Middle frontal gyrus (tissue), 1 donor: ENCODE measurements at regions not wholly inside any gene's neighbourhood (a gene's known extent, or its start where the extent isn't known, plus 50 kb on each side); places are given as distances from the start of the nearest gene placed in this dataset.

Experiments used
- DNase-seq: peaks from one replicate; pipeline ENCODE4 v3.0.0-alpha.2; 2015; ENCODE audit warnings: low spot score; ENCODE audit errors: extremely low spot score

GRCh38 chr10:47141349-47141748, 158.6 kb upstream of the GDF10 start:
- no peak for DNase-seq

- DNase-seq: no peak
Measured at GRCh38 chr10:47143072-47143471, 156.9 kb upstream of the GDF10 start.

- no peak for DNase-seq
Measured at GRCh38 chr10:47143473-47143872, 156.5 kb upstream of the GDF10 start.

GRCh38 chr10:47144525-47144924, 155.5 kb upstream of the GDF10 start:
- no peak for DNase-seq

DNA sequence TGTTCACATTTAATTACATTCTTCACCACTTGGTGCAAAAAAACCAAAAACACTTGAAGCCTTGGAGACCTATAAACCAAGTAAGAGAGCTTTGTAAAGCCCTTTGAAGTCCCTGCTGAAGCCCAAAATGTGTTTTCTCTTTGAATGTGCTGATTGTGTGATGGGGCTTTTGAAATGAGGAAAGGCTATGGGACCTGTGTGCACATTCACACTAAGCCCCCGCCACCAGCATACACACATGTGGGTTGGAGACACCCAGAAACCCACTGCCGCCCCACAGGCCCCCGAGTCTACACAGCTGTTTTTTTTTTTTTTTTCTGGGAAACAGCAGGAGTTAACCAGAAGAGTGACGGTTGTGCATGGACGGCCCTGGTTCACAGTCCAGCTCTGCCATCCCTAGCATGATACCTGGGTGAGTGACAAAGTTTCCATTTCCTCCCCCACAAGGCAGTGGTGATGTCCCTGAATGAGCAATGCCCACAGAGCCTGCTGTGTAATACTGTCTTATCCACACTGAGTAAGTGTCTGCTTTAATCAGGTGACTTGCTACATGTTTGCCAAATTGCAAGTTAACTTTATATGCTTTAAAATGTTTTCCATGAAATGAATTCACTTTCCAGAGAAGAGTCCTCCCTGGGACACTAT, 154.6 kb upstream of the GDF10 start:
- no peak for DNase-seq

DNA sequence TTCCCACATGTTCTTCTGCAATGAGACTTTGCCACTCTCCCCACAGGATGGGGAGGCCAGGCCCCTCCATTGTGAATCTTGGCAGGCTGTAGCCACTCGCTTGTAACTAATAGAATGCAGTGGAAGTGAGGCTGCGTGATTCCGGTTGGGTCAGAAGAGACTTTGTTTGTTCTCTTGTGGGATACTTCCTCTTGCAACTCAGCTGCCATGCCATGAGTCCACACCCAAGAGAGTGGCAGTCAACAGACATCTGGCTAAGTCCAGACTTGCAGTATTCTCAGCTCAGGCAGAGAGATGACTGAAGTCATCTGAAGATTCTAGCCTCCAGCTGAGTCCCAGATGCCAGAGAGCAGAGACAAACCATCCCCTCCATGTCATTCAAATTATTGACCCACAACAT, 153.4 kb upstream of the GDF10 start:
- no peak for DNase-seq

DNA sequence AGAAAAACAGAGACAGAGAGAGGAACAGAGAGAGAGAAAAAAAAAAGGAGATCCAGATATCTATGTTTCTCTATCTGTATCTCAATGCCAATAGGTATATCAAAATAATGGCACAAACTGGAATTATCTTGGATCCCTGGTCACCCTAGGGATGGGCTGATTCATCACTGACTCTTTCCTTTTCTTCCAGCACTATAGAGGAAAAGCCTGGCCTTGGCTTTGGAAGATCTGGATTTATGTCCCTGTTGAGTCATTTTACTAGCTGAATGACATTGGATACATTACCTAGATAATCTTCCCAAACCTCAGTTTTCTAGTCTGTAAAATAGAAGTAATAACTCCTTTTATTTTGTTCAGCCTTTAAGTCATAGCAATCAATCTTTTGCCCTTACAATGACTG, 152.8 kb upstream of the GDF10 start:
- no peak for DNase-seq

DNA sequence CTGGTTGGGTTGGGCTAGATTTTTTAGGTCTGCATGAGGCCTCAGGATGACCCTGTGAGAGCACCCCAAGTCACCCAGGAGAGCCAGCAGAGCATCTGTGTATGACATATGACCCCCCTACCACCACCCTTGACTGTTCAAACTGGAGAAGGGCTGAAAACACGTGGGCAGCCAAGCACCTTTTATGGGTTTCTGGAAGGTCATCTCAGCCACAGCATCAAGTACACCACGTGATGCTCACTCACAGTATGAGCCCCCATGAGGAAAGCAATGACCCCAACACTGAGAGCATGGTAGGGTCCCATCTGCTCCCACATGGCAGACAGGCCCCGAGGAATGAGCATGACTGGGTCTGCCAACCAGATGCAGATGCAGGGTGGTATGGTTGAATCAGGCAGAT, 149.4 kb upstream of the GDF10 start:
- no peak for DNase-seq

GRCh38 chr10:47151920-47152319, 148.1 kb upstream of the GDF10 start:
- no peak for DNase-seq

GRCh38 chr10:47152861-47153349, 147.1 kb upstream of the GDF10 start:
- DNase-seq: no peak

DNA sequence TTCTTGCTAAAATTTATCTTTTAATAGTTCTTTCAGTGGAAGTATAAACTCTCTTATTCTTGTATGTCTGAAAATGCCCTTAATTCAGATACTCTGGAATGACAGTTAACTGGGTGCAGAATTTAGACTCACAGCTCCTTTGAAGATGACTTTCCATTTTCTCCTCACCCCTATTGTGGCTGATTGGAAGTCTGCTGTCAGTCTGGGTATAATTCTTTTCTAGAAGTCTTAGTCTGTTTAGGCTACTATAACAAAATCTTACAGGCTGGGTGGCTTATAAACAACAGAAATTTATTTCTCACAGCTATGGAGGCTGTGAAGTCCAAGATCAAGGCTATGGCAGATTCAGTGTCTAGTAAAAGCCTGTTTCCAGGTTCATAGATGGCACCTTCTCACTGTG, 145.2 kb upstream of the GDF10 start:
- DNase-seq: no peak

DNA sequence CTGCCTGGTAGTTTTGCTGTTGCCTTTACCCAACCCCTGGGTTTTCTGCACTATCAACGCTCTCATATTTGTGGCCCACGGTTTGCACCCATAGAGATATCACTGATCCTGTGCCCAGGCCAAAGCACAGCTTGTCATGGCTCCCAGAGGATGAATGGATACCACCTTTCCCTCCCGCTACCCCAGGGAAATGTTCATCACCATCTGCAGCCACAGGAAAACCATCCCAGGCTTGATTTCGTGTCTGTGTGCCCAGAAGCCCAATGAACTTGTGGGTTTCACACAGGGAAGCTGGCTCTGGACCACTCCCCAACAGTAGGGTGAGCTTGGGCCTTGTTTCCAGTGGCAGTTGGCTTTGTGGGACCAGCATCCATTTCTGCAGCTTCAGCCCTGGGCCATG, 143.1 kb upstream of the GDF10 start:
- DNase-seq: no peak

- no peak for DNase-seq
Measured at GRCh38 chr10:47158116-47159071, 141.6 kb upstream of the GDF10 start.

DNA sequence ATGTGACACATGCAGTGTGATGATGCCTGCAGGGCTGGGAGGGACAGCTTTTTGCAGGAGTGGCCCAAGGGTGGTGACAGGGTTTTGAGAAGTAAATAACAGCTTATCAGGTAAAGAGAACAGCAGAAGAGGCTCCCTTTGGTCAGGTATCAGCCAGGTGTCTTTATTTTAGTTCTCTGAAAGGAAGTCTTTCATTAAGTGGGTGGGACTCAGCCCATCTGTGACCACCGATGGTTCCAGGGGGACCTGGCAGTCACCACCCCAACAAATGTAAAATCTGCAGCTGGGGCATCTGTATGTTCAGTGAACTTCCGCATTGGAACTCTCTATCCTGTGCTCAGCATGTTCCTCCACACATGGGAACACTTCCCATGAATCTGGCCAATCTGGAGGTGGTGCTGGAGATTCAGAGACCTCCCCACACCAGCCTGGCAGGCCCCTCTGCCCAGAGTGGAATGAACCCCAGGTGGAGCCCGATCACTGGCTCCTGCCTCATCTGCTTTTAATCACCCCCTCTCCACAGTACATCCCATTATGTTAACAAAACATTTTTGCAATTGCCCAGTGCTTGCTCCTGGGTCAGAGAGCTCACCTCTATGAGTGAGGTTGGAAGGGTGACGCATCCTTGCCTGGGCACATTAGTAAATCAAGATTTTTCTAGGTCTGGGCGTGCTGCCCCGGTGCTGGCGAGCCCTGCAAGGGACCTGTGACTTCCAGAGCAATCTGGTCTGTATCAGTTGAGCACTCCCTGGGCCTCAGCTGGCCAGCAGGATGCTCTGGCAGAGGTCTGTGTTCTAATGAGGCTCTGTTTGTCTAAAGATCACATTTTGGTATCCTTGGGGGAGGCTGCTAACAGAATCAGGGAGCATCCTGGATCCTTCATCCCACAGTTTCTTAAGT, 140.4 kb upstream of the GDF10 start:
- DNase-seq: no peak

GRCh38 chr10:47160261-47160908, 139.6 kb upstream of the GDF10 start:
- DNase-seq: no peak

DNA sequence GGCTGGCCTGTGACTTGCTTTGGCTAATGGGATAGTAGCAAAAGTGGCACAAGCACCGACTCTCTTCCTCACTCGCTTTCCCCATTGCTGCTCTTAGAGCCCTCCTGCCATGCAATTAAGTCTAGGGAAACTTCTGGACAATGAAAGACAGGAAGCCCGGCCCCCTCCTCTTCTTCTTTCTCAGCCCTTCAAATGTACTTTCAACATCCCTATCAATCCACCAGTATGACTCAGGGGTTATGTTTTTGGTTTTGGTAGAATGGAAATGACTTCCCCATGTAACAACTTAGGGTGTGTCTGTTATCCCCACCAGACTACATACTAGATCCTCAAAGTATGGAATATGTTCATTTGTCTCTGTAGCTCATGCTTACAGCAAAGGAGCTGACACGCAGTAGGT, 139.0 kb upstream of the GDF10 start:
- no peak for DNase-seq

DNA sequence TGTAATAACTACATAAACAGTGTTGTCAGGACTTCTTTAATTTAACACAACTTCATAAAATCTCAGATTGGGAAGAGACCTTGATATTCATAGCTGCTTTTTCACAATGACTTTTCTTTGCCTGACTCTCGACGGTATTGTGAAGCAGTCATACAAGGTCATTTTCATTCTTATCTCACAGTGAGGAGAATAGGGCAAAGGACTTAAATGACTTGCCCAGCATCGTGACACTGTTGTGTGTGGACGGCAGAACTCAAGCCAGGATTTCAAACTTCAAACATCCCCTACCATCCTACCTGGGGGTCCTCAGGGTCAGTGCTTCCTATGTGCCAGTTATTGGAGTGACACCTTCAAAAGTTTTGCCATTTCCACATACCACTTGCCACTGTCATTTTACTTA, 138.5 kb upstream of the GDF10 start:
- DNase-seq: no peak

DNA sequence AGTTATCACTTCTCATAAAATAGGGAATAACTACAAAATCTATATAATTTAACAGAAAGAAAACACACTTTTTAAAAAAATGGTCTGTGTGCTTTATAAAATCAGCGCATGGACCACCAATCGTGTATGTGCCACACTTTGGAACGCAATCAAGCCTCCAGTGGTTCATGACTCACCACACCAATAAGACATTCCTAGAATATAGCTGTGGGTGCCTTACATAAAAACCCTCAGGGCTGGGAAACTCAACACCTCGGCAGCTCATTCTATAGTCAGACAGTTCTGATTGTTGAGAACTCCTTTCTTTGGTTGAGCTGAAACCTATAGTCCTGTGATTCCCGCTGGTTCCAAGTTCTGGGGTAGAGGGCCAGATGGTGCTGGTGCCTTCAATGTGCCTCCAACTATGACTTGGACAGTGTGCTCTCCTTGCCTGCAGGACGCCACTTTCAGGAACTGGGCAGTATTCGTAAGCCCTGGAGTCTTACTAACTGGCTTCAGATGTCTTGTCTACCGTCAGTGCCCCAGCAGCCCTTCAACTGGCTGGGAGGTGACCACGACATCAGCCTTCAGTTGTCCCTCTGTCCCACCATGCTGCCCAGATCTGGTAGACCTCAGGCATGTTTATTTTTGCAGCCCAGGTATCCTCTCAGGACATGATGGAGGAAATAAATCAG, 135.7 kb upstream of the GDF10 start:
- no peak for DNase-seq

DNA sequence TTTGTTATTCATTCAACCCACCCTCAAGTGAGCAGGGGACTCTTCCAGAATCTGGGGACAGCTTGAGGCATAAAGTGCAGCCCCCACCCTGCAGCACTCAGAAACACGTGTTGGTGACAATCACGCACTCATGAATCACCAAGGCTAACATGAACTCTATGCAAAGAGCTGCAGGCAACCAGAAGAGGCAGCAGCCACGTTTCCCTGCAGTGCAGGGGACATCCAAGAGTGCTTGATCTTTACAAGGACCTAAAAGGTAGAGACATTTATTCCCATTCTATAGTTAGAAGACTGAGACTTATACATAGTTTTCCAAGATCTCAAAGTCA, 135.2 kb upstream of the GDF10 start:
- DNase-seq: no peak

DNA sequence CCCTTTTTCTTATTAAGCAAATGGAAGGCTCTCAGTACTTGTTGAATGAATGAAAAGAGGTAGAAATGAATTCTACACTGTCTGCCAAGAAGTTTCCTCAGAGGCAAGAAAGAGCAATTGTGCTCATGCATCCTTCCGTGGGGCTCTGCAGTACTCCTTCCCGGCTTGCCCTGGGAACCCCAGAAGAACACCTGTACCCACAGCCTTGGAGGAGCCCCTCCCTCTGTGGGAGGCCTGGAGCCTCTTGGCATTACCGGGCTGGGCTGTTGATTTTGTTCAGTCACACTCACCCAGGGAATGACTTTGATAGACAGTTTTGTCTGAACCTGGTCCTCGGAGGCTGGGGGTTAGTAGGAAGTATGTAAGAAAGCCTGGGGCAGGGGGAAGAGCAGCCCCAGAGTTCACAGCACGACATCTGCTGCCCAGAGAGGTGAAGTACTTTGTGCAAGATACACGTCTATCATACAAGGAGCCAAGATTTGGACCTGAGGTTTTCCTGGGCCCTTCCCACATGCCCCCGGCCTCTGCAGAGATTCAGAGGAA, 134.8 kb upstream of the GDF10 start:
- no peak for DNase-seq
